ENCODE measurements at regions not wholly inside any gene's neighbourhood (a gene's known extent, or its start where the extent isn't known, plus 50 kb on each side); places are given as distances from the start of the nearest gene placed in this dataset.

DNA sequence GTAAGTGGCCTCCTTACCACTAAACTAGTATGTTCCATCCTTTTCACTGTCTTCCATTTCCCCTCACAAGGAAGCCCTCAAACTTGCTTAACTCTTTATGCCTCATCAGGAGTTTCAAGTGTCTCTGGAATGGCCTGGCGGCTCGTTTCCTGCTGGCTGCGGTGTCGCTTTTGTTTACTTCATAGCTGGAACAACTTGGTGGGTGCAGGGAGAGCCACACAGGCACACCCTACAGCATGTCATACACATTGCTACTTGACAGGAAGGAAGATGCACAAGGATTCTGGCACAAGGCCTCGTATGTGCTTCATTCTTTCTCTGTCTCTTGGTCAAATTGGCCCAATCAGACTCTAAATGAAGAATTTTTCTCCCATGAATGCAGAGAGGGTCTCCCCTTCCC, 488.3 kb downstream of the FOXO1 start:
- H3K9me3 ChIP-seq = no peaks in the 10 kb centered on the region
- no peak overlapping the region for H3K4me3 ChIP-seq
- no peaks in the 10 kb centered on the region for H3K36me3 ChIP-seq
- H3K27ac ChIP-seq = no peak overlapping the region
- no peak for DNase-seq
- no peaks in the 10 kb centered on the region for H3K27me3 ChIP-seq (replicated peaks in 1 of 7)
- peaks cover 0 to 7% (median 0%) of the 10 kb centered on the region in 6 donors for H3K4me1 ChIP-seq
- WGBS, 5 donors = 41 to 86% (median 66%) methylated on average over 5 of the region's 5 CpGs
- no peak for TF ChIP-seq POLR2AphosphoS5 (IDR thresholded peaks at IDR 0.05)
- no peak for TF ChIP-seq POLR2A (IDR thresholded peaks at IDR 0.05)
- TF ChIP-seq CTCF (IDR thresholded peaks at IDR 0.05 in 8 of 11, conservative IDR thresholded peaks at IDR 0.05 in 3 of 11) = no peak
- intact Hi-C loops (cut with DNase I; ENCODE audit: low total_unique reads) = no loop called here

- Histone ChIP-seq H3K36me3 (no peaks in the 10 kb centered on the region), H3K4me3 (no peak overlapping the region), H3K9me3 (no peaks in the 10 kb centered on the region), H3K4me1 (peaks cover 0 to 7% (median 0%) of the 10 kb centered on the region in 6 donors), H3K27me3 (replicated peaks in 1 of 7) (no peaks in the 10 kb centered on the region), H3K27ac (no peak overlapping the region)
- TF ChIP-seq POLR2A (IDR thresholded peaks at IDR 0.05) = no peak
- no peak for TF ChIP-seq CTCF (IDR thresholded peaks at IDR 0.05 in 8 of 11, conservative IDR thresholded peaks at IDR 0.05 in 3 of 11)
- TF ChIP-seq POLR2AphosphoS5 (IDR thresholded peaks at IDR 0.05) = no peak
- DNase-seq = no peak
- intact Hi-C loops (cut with DNase I; ENCODE audit: low total_unique reads) = no loop called here
- 92 to 98% (median 93%) methylated on average over 3 of the region's 3 CpGs for WGBS, 5 donors
These were observed 486.8 kb downstream of the FOXO1 start for GRCh38 chr13:40179445-40180281.

DNA sequence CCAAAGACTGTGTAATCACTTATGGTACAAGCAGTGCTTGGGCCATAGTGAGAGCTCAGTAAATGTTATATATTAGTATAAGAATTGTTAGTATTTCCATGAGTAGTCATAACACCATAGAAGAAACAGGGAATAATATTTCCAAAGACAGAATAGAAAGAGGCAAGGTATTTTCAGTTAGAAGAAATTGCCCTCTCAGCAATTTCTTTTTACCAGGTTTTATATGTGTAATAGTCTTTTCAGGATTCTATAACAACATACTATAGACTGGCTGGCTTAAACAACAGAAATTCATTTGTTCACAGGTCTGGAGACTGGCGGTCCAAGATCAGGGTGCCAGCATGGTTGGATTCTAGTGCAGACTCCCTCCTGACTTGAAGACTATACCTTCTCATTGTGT, 485.7 kb downstream of the FOXO1 start:
- Histone ChIP-seq H3K27me3 (replicated peaks in 1 of 7) (no peaks in the 10 kb centered on the region), H3K36me3 (no peaks in the 10 kb centered on the region), H3K4me3 (no peak overlapping the region), H3K27ac (no peak overlapping the region), H3K9me3 (no peaks in the 10 kb centered on the region), H3K4me1 (peaks cover 0 to 18% (median 4%) of the 10 kb centered on the region in 6 donors)
- intact Hi-C loops (cut with DNase I; ENCODE audit: low total_unique reads) = no loop called here
- TF ChIP-seq POLR2AphosphoS5 (IDR thresholded peaks at IDR 0.05) (no peak), CTCF (IDR thresholded peaks at IDR 0.05 in 8 of 11, conservative IDR thresholded peaks at IDR 0.05 in 3 of 11) (no peak), POLR2A (IDR thresholded peaks at IDR 0.05) (no peak)
- WGBS, 5 donors = 89 to 100% (median 96%) methylated on average over 1 of the region's 1 CpG
- no peak for DNase-seq

DNA sequence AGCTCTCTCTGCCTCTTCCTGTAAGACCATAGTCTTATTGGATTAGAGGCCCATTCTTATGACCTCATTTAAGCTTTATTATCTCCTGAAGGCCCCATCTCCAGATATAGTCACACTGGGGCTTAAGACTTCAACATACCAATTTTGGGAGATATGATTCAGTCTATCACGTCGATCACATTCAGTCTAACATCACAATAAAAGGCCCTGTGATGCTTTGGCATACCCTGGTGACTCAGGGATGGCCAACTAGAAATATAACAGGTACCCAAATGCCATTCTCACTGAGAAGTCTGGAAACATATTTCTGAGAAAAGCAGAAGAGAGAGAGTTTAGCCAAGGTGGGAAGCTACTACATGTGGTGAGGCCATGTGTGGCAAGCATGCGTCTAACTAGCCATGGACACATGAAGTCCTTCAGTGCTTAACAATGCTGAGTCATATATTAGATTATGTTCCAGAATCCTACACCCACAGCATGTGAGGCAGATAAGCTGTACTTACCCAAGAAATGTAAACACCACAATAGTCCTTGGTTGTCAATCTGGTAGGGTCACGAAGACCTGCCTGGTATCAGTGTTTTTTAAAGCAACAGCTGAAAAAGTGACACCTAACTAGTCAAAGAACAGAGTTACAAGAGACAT, 485.1 kb downstream of the FOXO1 start:
- Histone ChIP-seq H3K27me3 (replicated peaks in 1 of 7) (no peaks in the 10 kb centered on the region), H3K27ac (no peak overlapping the region), H3K9me3 (no peaks in the 10 kb centered on the region), H3K4me1 (peaks cover 0 to 21% (median 5%) of the 10 kb centered on the region in 6 donors), H3K36me3 (no peaks in the 10 kb centered on the region), H3K4me3 (no peak overlapping the region)
- DNase-seq = no peak
- 92 to 98% (median 94%) methylated on average over 4 of the region's 4 CpGs for WGBS, 5 donors
- intact Hi-C loops (cut with DNase I; ENCODE audit: low total_unique reads) = no loop called here
- TF ChIP-seq CTCF (IDR thresholded peaks at IDR 0.05 in 8 of 11, conservative IDR thresholded peaks at IDR 0.05 in 3 of 11) (no peak), POLR2AphosphoS5 (IDR thresholded peaks at IDR 0.05) (no peak), POLR2A (IDR thresholded peaks at IDR 0.05) (no peak)
